Right kidney (tissue), 1 donor: ENCODE measurements at regions not wholly inside any gene's neighbourhood (a gene's known extent, or its start where the extent isn't known, plus 50 kb on each side); places are given as distances from the start of the nearest gene placed in this dataset.
"Not testable (repeated sequence)": the region's sequence is repeated elsewhere in the genome, so short reads cannot be mapped to it uniquely, and the experiment has no call there.

Source experiments
- DNase-seq: peaks from one replicate; pipeline ENCODE4 v3.0.0-alpha.2; 2016

GRCh38 chr2:210861038-210861665, 304.8 kb downstream of the CPS1 start:
- DNase-seq = no peak

GRCh38 chr2:210862283-210863065, 306.1 kb downstream of the CPS1 start:
- no peak for DNase-seq

GRCh38 chr2:210863283-210863682, 306.9 kb downstream of the CPS1 start:
- no peak for DNase-seq

GRCh38 chr2:210871566-210871965, 315.2 kb downstream of the CPS1 start:
- DNase-seq = not testable (repeated sequence)

- no peak for DNase-seq
Measured at GRCh38 chr2:210873631-210874030, 317.2 kb downstream of the CPS1 start.

GRCh38 chr2:210884227-210884626, 327.8 kb downstream of the CPS1 start:
- no peak for DNase-seq

- no peak for DNase-seq
Measured at GRCh38 chr2:210888035-210888434, 331.6 kb downstream of the CPS1 start.

GRCh38 chr2:210895132-210895531, 338.7 kb downstream of the CPS1 start:
- no peak for DNase-seq

GRCh38 chr2:210899131-210899530, 342.7 kb downstream of the CPS1 start:
- no peak for DNase-seq

- DNase-seq = no peak
Measured at GRCh38 chr2:210901326-210901725, 344.9 kb downstream of the CPS1 start.

- no peak for DNase-seq
Measured at GRCh38 chr2:210912779-210913178, 356.4 kb downstream of the CPS1 start.

- no peak for DNase-seq
Measured at GRCh38 chr2:210913461-210913860, 357.1 kb downstream of the CPS1 start.

- no peak for DNase-seq
Measured at GRCh38 chr2:210915912-210916311, 359.5 kb downstream of the CPS1 start.

- no peak for DNase-seq
Measured at GRCh38 chr2:210917465-210917864, 361.1 kb downstream of the CPS1 start.

GRCh38 chr2:210919128-210919527, 362.7 kb downstream of the CPS1 start:
- no peak for DNase-seq

- no peak for DNase-seq
Measured at GRCh38 chr2:210922419-210922818, 366.0 kb downstream of the CPS1 start.

- DNase-seq = no peak
Measured at GRCh38 chr2:210928714-210929113, 372.3 kb downstream of the CPS1 start.

GRCh38 chr2:210938228-210938627, 381.8 kb downstream of the CPS1 start:
- DNase-seq = no peak

GRCh38 chr2:210946395-210946794, 390.0 kb downstream of the CPS1 start:
- no peak for DNase-seq

- not testable (repeated sequence) for DNase-seq
Measured at GRCh38 chr2:210950434-210951060, 394.1 kb downstream of the CPS1 start.

GRCh38 chr2:210954386-210954907, 398.0 kb downstream of the CPS1 start:
- no peak for DNase-seq

- DNase-seq = no peak
Measured at GRCh38 chr2:210955591-210955990, 399.2 kb downstream of the CPS1 start.

- no peak for DNase-seq
Measured at GRCh38 chr2:210956101-210956500, 399.7 kb downstream of the CPS1 start.
